ENCODE measurements at regions not wholly inside any gene's neighbourhood (a gene's known extent, or its start where the extent isn't known, plus 50 kb on each side); places are given as distances from the start of the nearest gene placed in this dataset.

DNA sequence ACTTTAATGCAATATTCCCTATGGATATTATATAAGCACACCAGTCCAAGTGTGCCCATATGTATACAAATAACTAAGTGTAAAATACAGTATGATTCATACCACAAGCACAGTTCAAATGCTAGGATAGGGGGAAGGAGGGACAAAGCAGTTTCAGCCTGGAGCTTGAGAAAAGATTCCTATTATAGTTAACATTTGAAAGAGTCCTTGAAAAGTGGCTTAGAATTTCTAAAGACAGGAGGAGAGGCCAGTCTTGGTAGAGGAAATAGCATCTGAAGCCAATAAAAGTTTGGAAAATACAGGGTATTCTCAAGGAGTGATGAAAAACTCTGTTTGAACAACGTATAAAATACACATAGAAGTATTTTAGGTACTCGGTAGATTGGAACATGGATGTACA, 173.4 kb upstream of the CWC22 start:
- TF ChIP-seq, protein P1, sequence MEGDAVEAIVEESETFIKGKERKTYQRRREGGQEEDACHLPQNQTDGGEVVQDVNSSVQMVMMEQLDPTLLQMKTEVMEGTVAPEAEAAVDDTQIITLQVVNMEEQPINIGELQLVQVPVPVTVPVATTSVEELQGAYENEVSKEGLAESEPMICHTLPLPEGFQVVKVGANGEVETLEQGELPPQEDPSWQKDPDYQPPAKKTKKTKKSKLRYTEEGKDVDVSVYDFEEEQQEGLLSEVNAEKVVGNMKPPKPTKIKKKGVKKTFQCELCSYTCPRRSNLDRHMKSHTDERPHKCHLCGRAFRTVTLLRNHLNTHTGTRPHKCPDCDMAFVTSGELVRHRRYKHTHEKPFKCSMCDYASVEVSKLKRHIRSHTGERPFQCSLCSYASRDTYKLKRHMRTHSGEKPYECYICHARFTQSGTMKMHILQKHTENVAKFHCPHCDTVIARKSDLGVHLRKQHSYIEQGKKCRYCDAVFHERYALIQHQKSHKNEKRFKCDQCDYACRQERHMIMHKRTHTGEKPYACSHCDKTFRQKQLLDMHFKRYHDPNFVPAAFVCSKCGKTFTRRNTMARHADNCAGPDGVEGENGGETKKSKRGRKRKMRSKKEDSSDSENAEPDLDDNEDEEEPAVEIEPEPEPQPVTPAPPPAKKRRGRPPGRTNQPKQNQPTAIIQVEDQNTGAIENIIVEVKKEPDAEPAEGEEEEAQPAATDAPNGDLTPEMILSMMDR (IDR thresholded peaks at IDR 0.05): no peak
- no peak for TF ChIP-seq POLR2A (IDR thresholded peaks at IDR 0.05)
- no peak overlapping the region for H3K4me3 ChIP-seq (ENCODE audit: low read depth, poor library complexity, severe bottlenecking)
- intact Hi-C loops (cut with DNase I; ENCODE audit: low total_unique reads): no loop called here
- no peak for DNase-seq (ENCODE audit: low spot score in 2 of 2)
- WGBS, 2 donors: 53 to 74% methylated on average over 2 of the region's 2 CpGs

DNA sequence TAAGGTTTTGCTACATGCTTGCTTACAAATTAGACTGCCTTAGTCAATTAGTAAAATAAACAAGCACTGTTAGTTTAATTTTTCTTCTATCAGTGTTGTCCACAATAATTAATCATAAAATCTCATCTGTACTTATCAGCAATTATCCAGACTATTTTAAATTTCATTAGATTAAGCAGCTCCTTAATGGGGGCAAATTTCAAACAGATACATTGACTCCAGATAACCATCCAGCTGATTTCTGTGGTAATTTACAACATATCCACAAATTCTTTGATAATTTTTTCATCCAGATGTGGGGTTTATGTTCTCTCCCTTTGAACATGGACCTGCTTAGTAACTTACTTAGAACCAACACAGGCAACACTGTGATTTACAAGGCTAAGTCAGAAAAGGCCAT, 170.4 kb upstream of the CWC22 start:
- intact Hi-C loops (cut with DNase I; ENCODE audit: low total_unique reads): no loop called here
- H3K4me3 ChIP-seq (ENCODE audit: low read depth, poor library complexity, severe bottlenecking): no peak overlapping the region
- TF ChIP-seq, protein P1 (IDR thresholded peaks at IDR 0.05): no peak
- no peak for TF ChIP-seq POLR2A (IDR thresholded peaks at IDR 0.05)
- no peak for DNase-seq (ENCODE audit: low spot score in 2 of 2)

DNA sequence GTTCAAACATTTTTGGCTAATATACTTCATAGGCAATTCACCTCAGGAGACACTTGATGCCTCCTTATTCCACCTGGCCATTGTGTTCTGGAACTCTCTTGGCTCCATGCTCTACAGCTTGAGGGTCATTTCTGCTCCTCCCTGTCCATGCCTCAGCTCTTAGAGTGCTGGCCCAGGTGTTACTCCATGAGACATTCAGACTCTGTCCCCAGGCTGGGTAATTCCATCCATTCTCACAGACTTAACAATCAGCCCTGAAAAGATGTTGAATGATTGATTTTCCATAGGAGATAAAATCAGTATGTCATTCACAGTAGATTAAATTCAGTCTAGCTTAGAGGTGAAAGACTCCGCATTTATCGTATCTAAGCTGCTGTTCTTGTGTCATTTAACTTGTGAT, 168.6 kb upstream of the CWC22 start:
- no peak overlapping the region for H3K4me3 ChIP-seq (ENCODE audit: low read depth, poor library complexity, severe bottlenecking)
- DNase-seq (ENCODE audit: low spot score in 2 of 2): no peak
- WGBS, 2 donors: 63 to 65% methylated on average over 2 of the region's 2 CpGs
- TF ChIP-seq, protein P1 (IDR thresholded peaks at IDR 0.05): no peak
- no peak for TF ChIP-seq POLR2A (IDR thresholded peaks at IDR 0.05)
- intact Hi-C loops (cut with DNase I; ENCODE audit: low total_unique reads): no loop called here

DNA sequence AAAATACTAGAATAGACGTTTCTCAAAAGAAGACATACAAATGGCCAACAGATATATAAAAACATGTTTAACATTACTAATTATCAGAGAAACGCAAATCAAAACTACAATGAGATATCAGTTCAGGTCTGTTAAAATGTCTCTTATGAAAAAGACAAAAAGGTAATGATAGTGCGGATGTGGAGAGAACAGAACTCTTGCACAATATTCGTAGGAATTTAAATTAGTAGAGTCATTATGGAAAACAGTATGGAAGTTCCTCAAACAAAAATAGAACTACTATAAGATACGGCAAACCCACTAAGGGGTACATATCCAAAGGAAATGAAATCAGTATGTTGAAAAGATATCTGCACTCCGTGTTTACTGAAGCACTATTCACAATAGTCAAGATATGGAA, 167.5 kb upstream of the CWC22 start:
- 85 to 87% methylated on average over 6 of the region's 6 CpGs for WGBS, 2 donors
- no peak overlapping the region for H3K4me3 ChIP-seq (ENCODE audit: low read depth, poor library complexity, severe bottlenecking)
- TF ChIP-seq, protein P1 (IDR thresholded peaks at IDR 0.05): no peak
- no peak for TF ChIP-seq POLR2A (IDR thresholded peaks at IDR 0.05)
- intact Hi-C loops (cut with DNase I; ENCODE audit: low total_unique reads): no loop called here
- DNase-seq (ENCODE audit: low spot score in 2 of 2): no peak

DNA sequence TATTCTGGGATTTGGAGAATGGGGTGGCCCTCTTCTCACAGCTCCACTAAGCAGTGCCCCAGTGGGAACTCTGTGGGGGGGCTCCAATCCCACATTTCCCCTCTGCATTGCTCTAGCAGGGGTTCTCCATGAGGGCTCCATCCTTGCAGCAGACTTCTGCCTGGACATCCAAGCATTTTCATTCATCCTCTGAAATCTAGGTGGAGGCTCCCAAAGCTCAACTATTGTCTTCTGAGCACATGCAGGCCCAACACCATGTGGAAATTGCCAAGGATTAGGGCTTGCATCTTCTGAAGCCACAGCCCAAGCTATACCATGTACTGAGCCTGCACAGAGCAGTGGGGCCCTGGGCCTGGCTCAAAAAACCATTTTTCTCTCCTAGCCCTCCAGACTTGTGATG, 162.4 kb upstream of the CWC22 start:
- TF ChIP-seq, protein P1 (IDR thresholded peaks at IDR 0.05): no peak
- no peak for TF ChIP-seq POLR2A (IDR thresholded peaks at IDR 0.05)
- intact Hi-C loops (cut with DNase I; ENCODE audit: low total_unique reads): no loop called here
- no peak overlapping the region for H3K4me3 ChIP-seq (ENCODE audit: low read depth, poor library complexity, severe bottlenecking)
- no peak for DNase-seq (ENCODE audit: low spot score in 2 of 2)

DNA sequence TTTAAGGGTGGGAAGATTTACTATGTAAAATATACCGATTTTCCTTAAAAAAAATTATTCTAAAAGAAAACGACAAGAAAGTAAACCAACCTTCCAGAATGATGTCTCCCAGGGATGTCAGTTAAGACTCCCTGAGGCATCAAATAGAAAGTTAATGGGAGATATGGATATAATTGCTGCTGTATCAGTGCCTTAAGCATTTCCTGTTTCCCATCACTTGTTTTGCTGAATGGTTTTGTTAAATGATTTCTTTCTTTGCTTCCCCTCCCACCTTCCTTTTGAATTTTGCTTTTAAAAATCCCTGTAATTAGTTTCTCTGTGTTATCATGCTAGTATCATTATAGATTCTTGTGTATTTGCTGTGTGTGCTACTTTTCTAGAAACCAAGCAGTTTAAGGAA, 154.3 kb upstream of the CWC22 start:
- intact Hi-C loops (cut with DNase I; ENCODE audit: low total_unique reads): no loop called here
- 72 to 73% methylated on average over 2 of the region's 2 CpGs for WGBS, 2 donors
- no peak overlapping the region for H3K4me3 ChIP-seq (ENCODE audit: low read depth, poor library complexity, severe bottlenecking)
- no peak for DNase-seq (ENCODE audit: low spot score in 2 of 2)
- no peak for TF ChIP-seq POLR2A (IDR thresholded peaks at IDR 0.05)
- TF ChIP-seq, protein P1 (IDR thresholded peaks at IDR 0.05): no peak

All from lower leg skin (tissue), 4 donors.